Omental fat pad (tissue), 3 donors: ENCODE measurements at regions not wholly inside any gene's neighbourhood (a gene's known extent, or its start where the extent isn't known, plus 50 kb on each side); places are given as distances from the start of the nearest gene placed in this dataset.

Source experiments
- ATAC-seq: fragments of 150-250 bp; one replicate; pipeline ENCODE4 v1.9.1; 2016; ENCODE audit warnings: mild to moderate bottlenecking, moderate library complexity; ENCODE audit not compliant: low FRiP score
- DNase-seq: peaks from one replicate; pipeline ENCODE4 v3.0.0-alpha.2; 2019; ENCODE audit warnings: low spot score
- TF ChIP-seq, protein P1 (sequence below), 3 donors: fragments of 450-650 bp; IDR thresholded peaks; one replicate each; pipeline ENCODE4 v1.5.1; 2016 to 2017; ENCODE audit warnings: antibody characterized with exemption in 3 of 3, mild to moderate bottlenecking in 3 of 3, moderate library complexity in 2 of 3

DNA sequence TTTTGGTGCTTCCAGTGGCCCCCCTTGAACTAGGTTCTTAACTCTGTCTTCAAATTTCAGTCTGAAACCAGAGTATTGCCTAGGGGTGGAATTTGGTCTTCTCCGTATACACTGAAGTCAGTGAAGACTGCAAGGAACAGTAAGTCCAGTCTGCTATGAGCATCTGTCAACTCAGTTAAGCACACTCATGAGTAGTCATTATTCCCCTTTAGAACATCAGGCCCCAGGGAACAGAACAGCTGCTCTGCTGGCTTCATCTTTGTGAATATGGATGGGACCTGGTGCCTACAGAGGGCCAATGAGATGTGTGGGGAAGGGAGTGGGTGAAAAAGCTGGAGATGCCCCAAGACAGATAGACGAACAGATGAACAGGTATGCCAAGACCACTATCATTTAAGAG is 85.2 kb upstream of the PRR23C start:
- DNase-seq (no peak), ATAC-seq (no peak)
- TF ChIP-seq, protein P1, sequence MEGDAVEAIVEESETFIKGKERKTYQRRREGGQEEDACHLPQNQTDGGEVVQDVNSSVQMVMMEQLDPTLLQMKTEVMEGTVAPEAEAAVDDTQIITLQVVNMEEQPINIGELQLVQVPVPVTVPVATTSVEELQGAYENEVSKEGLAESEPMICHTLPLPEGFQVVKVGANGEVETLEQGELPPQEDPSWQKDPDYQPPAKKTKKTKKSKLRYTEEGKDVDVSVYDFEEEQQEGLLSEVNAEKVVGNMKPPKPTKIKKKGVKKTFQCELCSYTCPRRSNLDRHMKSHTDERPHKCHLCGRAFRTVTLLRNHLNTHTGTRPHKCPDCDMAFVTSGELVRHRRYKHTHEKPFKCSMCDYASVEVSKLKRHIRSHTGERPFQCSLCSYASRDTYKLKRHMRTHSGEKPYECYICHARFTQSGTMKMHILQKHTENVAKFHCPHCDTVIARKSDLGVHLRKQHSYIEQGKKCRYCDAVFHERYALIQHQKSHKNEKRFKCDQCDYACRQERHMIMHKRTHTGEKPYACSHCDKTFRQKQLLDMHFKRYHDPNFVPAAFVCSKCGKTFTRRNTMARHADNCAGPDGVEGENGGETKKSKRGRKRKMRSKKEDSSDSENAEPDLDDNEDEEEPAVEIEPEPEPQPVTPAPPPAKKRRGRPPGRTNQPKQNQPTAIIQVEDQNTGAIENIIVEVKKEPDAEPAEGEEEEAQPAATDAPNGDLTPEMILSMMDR (IDR thresholded peaks at IDR 0.05), result no peak

DNA sequence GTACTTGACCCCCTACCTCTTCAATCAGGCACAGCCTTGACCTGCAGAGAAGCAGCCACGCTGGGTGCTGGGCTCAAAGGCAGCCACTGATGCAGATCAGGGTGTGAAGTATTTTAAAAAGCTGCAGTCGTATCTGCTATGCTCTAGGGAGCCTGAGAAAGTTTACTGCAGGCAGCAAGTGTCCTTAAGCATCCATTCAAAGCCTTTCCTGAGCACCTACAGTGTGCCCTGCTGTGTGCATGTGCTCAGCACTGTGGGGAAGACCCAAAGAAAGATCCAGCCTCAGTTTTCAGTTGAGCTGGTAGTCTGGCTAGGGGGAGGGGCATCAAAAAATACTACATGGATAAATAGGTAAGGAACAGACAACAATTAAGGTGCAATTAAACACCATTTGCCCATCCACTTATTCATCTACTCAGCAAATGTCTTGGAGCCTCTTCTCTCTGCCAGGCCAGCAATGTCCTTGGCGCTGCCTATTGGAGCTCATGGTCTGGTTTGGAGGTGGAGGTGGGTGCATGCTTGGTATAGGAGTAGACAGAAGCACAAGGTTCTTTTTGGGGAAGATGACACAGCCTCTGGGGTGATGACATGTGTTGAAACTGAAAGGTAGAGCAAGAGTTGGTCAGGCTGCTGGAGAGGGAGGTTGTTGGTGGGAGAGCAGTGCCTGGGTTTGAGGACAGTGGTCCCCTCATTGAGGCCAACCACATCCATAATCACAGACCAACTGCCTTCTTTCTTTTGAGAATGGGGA is 85.9 kb upstream of the PRR23C start:
- DNase-seq (no peak), ATAC-seq (no peak)
- TF ChIP-seq, protein P1 (IDR thresholded peaks at IDR 0.05), result no peak

DNA sequence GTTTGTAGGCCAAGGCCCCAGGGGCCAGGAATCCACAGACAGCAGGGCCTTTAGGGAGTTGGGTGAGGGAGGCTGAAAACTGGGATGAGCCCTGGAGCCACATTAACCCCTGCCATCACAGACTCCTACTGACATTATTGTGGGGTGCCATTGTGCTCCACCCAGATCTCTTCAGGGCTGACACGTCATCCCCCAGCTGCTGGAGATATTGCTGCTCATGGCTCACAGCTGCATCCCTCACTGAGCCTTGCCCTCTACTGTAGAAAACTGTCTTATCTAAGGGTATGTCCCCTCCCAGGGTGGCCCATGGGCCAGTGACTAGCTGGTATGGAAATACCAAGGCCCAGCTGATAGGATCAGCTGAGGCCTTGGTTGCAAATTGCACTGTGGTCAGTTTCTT is 87.3 kb upstream of the PRR23C start:
- ATAC-seq (no peak), DNase-seq (no peak)
- TF ChIP-seq, protein P1 (IDR thresholded peaks at IDR 0.05), result no peak

DNA sequence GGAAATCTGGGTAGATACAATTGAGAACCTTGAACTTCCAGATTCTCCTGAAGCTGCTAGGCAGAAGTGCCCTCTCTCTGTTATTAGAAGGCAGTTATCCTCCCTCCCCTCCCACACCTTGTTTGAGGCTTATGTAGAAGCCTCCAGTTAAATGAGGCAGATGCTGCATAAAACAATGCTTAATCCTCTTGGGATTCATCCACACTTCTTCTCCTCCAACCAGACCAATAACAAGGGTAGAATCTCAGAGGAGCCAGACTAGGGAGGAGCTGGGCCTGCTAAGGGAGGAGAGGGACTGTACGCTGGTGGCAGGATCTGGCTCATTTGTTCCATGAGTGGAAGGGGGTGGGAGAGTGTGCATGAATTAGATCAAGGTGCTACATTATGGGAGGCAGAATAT is 88.3 kb upstream of the PRR23C start:
- no peak for DNase-seq
- no peak for ATAC-seq
- TF ChIP-seq, protein P1 (IDR thresholded peaks at IDR 0.05), result no peak

DNA sequence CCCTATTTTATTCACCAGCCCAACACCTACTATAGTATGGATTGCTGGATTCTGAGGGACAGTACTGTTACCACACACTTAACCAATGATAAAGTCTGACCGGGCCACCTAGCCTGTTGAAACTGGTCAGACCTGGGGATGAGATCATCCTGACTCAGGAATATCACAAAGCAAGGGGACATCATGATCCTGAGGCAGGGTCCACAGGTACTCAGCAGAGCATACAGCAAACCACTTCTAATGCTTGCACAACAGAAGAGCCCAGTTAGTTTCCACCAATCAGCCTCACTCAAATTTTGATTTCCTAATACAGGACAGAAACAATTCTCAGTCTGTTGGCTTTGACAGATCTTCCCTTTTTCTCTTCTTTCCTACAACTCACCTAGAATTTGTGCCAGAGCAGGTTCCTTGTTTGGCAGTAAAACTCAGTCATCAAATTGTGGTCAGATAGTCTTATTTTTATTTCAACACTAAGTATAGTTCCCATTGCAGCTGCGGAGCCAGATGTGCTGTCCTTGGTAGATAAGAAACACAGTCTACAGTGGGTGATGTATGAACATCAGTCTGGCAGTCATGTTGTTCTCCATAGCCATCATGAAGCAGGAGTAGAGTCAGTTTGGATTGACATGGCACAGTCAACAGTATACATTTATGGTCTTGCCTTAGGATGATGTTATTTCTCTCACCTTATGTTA is 90.1 kb upstream of the PRR23C start:
- TF ChIP-seq, protein P1 (IDR thresholded peaks at IDR 0.05), result no peak
- DNase-seq, result no peak
- ATAC-seq, result no peak

DNA sequence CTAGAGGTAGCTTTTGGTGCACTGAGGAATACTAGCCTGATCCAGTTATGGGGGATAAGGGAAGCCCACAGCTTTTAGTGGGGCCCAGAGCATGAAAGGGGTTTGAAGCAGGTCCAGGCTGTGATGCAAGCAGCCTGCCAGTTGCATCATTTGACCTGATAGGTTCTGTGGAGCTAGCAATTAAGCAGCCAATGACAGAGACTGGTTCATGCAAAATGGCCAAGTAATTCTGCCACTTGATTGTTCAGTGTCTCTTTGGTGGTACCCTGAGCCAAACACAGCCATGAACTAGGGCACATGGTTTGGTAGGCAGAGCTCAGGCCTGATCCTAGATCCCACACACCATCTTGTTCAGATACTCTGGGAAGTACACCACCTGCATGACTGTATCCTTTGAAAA is 91.0 kb upstream of the PRR23C start:
- ATAC-seq (no peak), DNase-seq (no peak)
- TF ChIP-seq, protein P1 (IDR thresholded peaks at IDR 0.05), result no peak
